SK-N-SH treated with all-trans-retinoic acid at 6 μM for 48 hours (cell line): ENCODE measurements at regions not wholly inside any gene's neighbourhood (a gene's known extent, or its start where the extent isn't known, plus 50 kb on each side); places are given as distances from the start of the nearest gene placed in this dataset.

Source experiments
- ATAC-seq: fragments of 200-7000 bp; cut with Tn5 transposase; 3 replicates; pipeline ENCODE4 v1.9.1; 2020; ENCODE audit warnings: mild to moderate bottlenecking, moderate library complexity
- ARNTL ChIP-seq: fragments of 450-650 bp; formaldehyde crosslinking; IDR thresholded peaks from 2 replicates; pipeline ENCODE4 v1.5.0; 2020; ENCODE audit warnings: low read depth, mild to moderate bottlenecking, moderate library complexity, borderline replicate concordance
- BACH2 ChIP-seq: fragments of 250-450 bp; sonication (Bioruptor Pico); IDR thresholded peaks from 2 replicates; pipeline ENCODE4 v1.9.0; 2021; ENCODE audit warnings: mild to moderate bottlenecking, borderline replicate concordance
- CSDC2 ChIP-seq: fragments of 250-450 bp; sonication (Bioruptor Pico); IDR thresholded peaks from 2 replicates; pipeline ENCODE4 v1.5.0; 2020; ENCODE audit warnings: mild to moderate bottlenecking, moderate library complexity
- ESRRG ChIP-seq: fragments of 250-450 bp; sonication (Bioruptor Pico); IDR thresholded peaks from 2 replicates; pipeline ENCODE4 v1.6.1; 2021; ENCODE audit warnings: mild to moderate bottlenecking
- GLIS3 ChIP-seq: fragments of 250-450 bp; sonication (Bioruptor Pico); IDR thresholded peaks from 2 replicates; pipeline ENCODE4 v1.5.0; 2020; ENCODE audit warnings: mild to moderate bottlenecking, moderate library complexity
- ISL1 ChIP-seq: fragments of 250-450 bp; sonication (Bioruptor Pico); IDR thresholded peaks from 2 replicates; pipeline ENCODE4 v2.1.2; 2022; ENCODE audit warnings: mild to moderate bottlenecking, moderate library complexity
- OSR1 ChIP-seq: fragments of 250-450 bp; sonication (Bioruptor Pico); IDR thresholded peaks from 2 replicates; pipeline ENCODE4 v1.8.0; 2022; ENCODE audit warnings: moderate library complexity, mild to moderate bottlenecking, inconsistent platforms
- PATZ1 ChIP-seq: fragments of 250-450 bp; sonication (Bioruptor Pico); IDR thresholded peaks from 2 replicates; pipeline ENCODE4 v1.8.0; 2020; ENCODE audit warnings: mild to moderate bottlenecking, moderate library complexity, borderline replicate concordance
- PPARA ChIP-seq: fragments of 250-450 bp; sonication (Bioruptor Pico); IDR thresholded peaks from 2 replicates; pipeline ENCODE4 v1.5.0; 2020; ENCODE audit warnings: mild to moderate bottlenecking, borderline replicate concordance
- RARB ChIP-seq: fragments of 250-450 bp; sonication (Bioruptor Pico); IDR thresholded peaks from 2 replicates; pipeline ENCODE4 v1.8.0; 2021; ENCODE audit warnings: mild to moderate bottlenecking, moderate library complexity
- TCF4 ChIP-seq: fragments of 250-450 bp; sonication (Bioruptor Pico); IDR thresholded peaks from 2 replicates; pipeline ENCODE4 v1.8.0; 2021; ENCODE audit warnings: mild to moderate bottlenecking, moderate library complexity, borderline replicate concordance
- TOX ChIP-seq: fragments of 250-450 bp; sonication (Bioruptor Pico); IDR thresholded peaks from 2 replicates; pipeline ENCODE4 v1.8.0; 2021; ENCODE audit warnings: mild to moderate bottlenecking, moderate library complexity, borderline replicate concordance
- ZFP3 ChIP-seq: fragments of 250-450 bp; sonication (Bioruptor Pico); IDR thresholded peaks from 2 replicates; pipeline ENCODE4 v1.5.0; 2020; ENCODE audit warnings: mild to moderate bottlenecking, moderate library complexity
- ZFP30 ChIP-seq: fragments of 450-650 bp; formaldehyde crosslinking; IDR thresholded peaks from 2 replicates; pipeline ENCODE4 v1.5.0; 2022; ENCODE audit warnings: mild to moderate bottlenecking, moderate library complexity
- ZNF565 ChIP-seq: fragments of 450-650 bp; formaldehyde crosslinking; conservative IDR thresholded peaks from 2 replicates; pipeline ENCODE4 v1.5.0; 2020; ENCODE audit warnings: low read depth, mild to moderate bottlenecking, moderate library complexity
- ZNF8 ChIP-seq: fragments of 450-650 bp; formaldehyde crosslinking; IDR thresholded peaks from 2 replicates; pipeline ENCODE4 v1.5.0; 2020; ENCODE audit warnings: mild to moderate bottlenecking, moderate library complexity
- TF ChIP-seq, protein P1 (sequence below): fragments of 250-450 bp; sonication (Bioruptor Pico); IDR thresholded peaks from 2 replicates; pipeline ENCODE4 v1.8.0; 2021; ENCODE audit warnings: low read depth, mild to moderate bottlenecking, moderate library complexity, borderline replicate concordance
- TF ChIP-seq, protein P2 (sequence below): fragments of 250-450 bp; sonication (Bioruptor Pico); IDR thresholded peaks from 2 replicates; pipeline ENCODE4 v1.5.1; 2021; ENCODE audit warnings: mild to moderate bottlenecking, moderate library complexity
- TF ChIP-seq, protein P3 (sequence below): fragments of 250-450 bp; sonication (Bioruptor Pico); IDR thresholded peaks from 2 replicates; pipeline ENCODE4 v1.5.0; 2020; ENCODE audit warnings: mild to moderate bottlenecking, moderate library complexity

DNA sequence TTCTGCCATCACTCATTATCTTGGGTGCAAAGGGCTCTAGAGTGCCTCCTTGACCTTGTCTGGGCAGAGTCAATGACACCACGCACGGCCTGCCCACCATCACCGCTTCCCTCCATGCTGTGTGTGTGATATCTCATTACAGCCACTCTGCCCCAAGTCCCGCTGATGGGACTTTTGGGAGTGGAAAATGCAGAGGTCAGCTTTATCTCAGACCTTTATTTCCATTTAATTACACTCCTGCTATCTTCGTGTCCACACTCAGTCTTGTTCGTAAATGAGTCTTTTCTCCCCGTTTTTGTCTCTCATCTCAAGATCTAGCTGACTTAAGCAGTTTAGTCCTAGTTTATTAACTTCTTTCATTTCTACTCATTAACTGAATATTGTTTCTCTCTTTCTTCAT is 226.2 kb downstream of the ICE1 start:
- TF ChIP-seq PPARA (CRISPR knock-in tag), result no peak
- TF ChIP-seq ZNF565 (CRISPR knock-in tag), result no peak
- TF ChIP-seq, protein P1, sequence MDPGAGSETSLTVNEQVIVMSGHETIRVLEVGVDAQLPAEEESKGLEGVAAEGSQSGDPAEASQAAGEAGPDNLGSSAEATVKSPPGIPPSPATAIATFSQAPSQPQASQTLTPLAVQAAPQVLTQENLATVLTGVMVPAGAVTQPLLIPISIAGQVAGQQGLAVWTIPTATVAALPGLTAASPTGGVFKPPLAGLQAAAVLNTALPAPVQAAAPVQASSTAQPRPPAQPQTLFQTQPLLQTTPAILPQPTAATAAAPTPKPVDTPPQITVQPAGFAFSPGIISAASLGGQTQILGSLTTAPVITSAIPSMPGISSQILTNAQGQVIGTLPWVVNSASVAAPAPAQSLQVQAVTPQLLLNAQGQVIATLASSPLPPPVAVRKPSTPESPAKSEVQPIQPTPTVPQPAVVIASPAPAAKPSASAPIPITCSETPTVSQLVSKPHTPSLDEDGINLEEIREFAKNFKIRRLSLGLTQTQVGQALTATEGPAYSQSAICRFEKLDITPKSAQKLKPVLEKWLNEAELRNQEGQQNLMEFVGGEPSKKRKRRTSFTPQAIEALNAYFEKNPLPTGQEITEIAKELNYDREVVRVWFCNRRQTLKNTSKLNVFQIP (CRISPR knock-in tag), result no peak
- no peak for TF ChIP-seq OSR1 (CRISPR knock-in tag)
- no peak for TF ChIP-seq ZNF8 (CRISPR knock-in tag)
- ATAC-seq, result no peak

DNA sequence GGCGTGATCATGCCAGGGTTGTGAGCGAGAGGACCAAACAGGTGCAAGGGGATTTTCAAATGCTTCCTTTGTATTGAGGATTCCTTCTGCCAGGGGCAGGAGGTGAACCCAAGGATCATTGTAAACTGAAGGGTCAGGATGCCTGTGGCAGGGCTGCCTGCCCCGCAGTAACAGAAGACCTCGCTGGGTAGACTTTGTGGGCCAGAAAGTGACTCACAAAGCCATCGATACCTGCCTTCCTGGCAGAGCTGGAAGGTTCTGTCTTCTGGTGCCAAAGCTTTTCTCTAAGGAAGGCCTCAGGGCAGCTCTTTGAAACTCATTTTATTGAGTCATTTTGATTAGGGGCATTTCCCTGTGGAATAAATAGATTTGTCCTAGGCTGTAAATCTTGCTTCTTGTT is 223.4 kb downstream of the ICE1 start:
- no peak for ATAC-seq
- TF ChIP-seq ZNF8 (CRISPR knock-in tag), result no peak
- TF ChIP-seq PPARA (CRISPR knock-in tag), result no peak
- TF ChIP-seq GLIS3 (CRISPR knock-in tag), result no peak

- no peak for TF ChIP-seq ESRRG (CRISPR knock-in tag)
- TF ChIP-seq, protein P2, sequence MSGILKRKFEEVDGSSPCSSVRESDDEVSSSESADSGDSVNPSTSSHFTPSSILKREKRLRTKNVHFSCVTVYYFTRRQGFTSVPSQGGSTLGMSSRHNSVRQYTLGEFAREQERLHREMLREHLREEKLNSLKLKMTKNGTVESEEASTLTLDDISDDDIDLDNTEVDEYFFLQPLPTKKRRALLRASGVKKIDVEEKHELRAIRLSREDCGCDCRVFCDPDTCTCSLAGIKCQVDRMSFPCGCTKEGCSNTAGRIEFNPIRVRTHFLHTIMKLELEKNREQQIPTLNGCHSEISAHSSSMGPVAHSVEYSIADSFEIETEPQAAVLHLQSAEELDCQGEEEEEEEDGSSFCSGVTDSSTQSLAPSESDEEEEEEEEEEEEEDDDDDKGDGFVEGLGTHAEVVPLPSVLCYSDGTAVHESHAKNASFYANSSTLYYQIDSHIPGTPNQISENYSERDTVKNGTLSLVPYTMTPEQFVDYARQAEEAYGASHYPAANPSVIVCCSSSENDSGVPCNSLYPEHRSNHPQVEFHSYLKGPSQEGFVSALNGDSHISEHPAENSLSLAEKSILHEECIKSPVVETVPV (CRISPR knock-in tag), result no peak
- TF ChIP-seq ZFP30 (CRISPR knock-in tag), result no peak
- no peak for TF ChIP-seq ZNF8 (CRISPR knock-in tag)
- no peak for TF ChIP-seq GLIS3 (CRISPR knock-in tag)
- TF ChIP-seq PATZ1, result no peak
- no peak for TF ChIP-seq TCF4
- TF ChIP-seq ISL1 (CRISPR knock-in tag), result no peak
- TF ChIP-seq CSDC2 (CRISPR knock-in tag), result no peak
- ATAC-seq, result no peak
These were observed 222.7 kb downstream of the ICE1 start for GRCh38 chr5:5645198-5645597.

DNA sequence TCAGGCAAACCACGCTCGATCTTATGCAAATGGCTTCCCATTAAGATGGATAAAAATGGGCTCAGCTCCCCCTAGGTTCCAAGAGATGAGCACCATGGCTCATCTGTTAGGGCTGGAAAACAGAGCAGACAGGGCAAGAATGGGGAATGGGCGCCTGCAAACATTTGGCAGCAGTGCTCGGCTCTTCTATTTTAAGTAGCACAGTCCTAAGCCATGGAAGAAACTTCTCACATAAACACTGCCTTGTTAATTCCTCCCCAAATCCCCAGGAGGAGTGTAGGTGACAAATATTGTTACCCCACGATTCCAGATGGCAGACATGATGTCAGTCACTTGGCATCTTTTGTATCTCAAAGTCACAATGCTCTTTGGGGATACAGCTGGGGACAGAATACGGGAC is 221.8 kb downstream of the ICE1 start:
- TF ChIP-seq ESRRG (CRISPR knock-in tag), result no peak
- TF ChIP-seq TOX (CRISPR knock-in tag), result no peak
- TF ChIP-seq, all 23 proteins: peak for 0
- no peak for ATAC-seq

DNA sequence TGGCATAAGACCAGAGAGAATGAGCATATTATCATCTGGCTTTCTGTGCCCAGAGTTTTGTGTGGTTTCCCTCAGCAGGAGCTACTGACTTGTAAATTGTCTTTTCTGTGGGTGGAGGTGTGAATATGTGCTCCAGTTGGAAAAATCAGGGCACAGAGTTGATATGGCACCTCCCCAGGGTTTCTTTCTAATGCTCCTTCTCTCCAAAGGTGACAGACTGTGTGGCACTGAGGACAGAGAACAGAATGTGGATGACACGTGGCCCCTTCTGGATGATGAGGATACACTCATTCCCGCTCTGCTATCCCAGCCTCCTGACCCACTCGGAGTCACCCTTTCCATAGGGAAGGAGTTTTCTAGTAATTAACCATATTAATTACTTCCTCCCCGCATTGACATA is 221.0 kb downstream of the ICE1 start:
- TF ChIP-seq ZFP3 (CRISPR knock-in tag), result no peak
- no peak for TF ChIP-seq ARNTL (CRISPR knock-in tag)
- no peak for TF ChIP-seq GLIS3 (CRISPR knock-in tag)
- no peak for TF ChIP-seq ESRRG (CRISPR knock-in tag)
- no peak for TF ChIP-seq PPARA (CRISPR knock-in tag)
- no peak for TF ChIP-seq BACH2 (CRISPR knock-in tag)
- TF ChIP-seq ISL1 (CRISPR knock-in tag), result no peak
- TF ChIP-seq, protein P3, sequence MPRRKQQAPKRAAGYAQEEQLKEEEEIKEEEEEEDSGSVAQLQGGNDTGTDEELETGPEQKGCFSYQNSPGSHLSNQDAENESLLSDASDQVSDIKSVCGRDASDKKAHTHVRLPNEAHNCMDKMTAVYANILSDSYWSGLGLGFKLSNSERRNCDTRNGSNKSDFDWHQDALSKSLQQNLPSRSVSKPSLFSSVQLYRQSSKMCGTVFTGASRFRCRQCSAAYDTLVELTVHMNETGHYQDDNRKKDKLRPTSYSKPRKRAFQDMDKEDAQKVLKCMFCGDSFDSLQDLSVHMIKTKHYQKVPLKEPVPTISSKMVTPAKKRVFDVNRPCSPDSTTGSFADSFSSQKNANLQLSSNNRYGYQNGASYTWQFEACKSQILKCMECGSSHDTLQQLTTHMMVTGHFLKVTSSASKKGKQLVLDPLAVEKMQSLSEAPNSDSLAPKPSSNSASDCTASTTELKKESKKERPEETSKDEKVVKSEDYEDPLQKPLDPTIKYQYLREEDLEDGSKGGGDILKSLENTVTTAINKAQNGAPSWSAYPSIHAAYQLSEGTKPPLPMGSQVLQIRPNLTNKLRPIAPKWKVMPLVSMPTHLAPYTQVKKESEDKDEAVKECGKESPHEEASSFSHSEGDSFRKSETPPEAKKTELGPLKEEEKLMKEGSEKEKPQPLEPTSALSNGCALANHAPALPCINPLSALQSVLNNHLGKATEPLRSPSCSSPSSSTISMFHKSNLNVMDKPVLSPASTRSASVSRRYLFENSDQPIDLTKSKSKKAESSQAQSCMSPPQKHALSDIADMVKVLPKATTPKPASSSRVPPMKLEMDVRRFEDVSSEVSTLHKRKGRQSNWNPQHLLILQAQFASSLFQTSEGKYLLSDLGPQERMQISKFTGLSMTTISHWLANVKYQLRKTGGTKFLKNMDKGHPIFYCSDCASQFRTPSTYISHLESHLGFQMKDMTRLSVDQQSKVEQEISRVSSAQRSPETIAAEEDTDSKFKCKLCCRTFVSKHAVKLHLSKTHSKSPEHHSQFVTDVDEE, result no peak
- no peak for TF ChIP-seq OSR1 (CRISPR knock-in tag)
- no peak for TF ChIP-seq RARB (CRISPR knock-in tag)

More for the DNA sequence above, 221.0 kb downstream of the ICE1 start:
- no peak for ATAC-seq
